ENCODE measurements at regions not wholly inside any gene's neighbourhood (a gene's known extent, or its start where the extent isn't known, plus 50 kb on each side); places are given as distances from the start of the nearest gene placed in this dataset.

- TF ChIP-seq SRF (IDR thresholded peaks at IDR 0.05; ENCODE audit: low read depth, low read length) (no peak), USF2 (IDR thresholded peaks at IDR 0.05; ENCODE audit: low read length) (no peak)
These were observed 824.5 kb upstream of the HTR2C start (continued) for GRCh38 chrX:113759422-113759821.
